ENCODE measurements at regions not wholly inside any gene's neighbourhood (a gene's known extent, or its start where the extent isn't known, plus 50 kb on each side); places are given as distances from the start of the nearest gene placed in this dataset.

- H3K79me2 ChIP-seq (ENCODE audit: insufficient read depth, low read length) = no peaks in the 10 kb centered on the region
- no peak overlapping the region for H2AFZ ChIP-seq (ENCODE audit: low read length)
- no peak overlapping the region for H4K5ac ChIP-seq (ENCODE audit: insufficient read length, low read depth, low read length)
- H3K79me1 ChIP-seq (ENCODE audit: insufficient read depth, low read depth, low read length, poor library complexity, severe bottlenecking) = no peaks in the 10 kb centered on the region
- H2BK12ac ChIP-seq (ENCODE audit: insufficient read length, low read depth, low read length) = no peak overlapping the region
- no peak overlapping the region for H3K4ac ChIP-seq (ENCODE audit: low read depth, low read length)
- no peaks in the 10 kb centered on the region for H4K20me1 ChIP-seq (ENCODE audit: control insufficient read depth, insufficient read depth, insufficient read length)
- H3K56ac ChIP-seq (ENCODE audit: insufficient read length, low read depth, low read length) = no peak overlapping the region
- no peaks in the 10 kb centered on the region for H3K23me2 ChIP-seq (ENCODE audit: insufficient read length, low read depth, low read length, poor library complexity, severe bottlenecking)
- Mint-ChIP-seq H3K36me3 (ENCODE audit: insufficient read depth in 1 of 3, low read depth in 3 of 3) (no peaks in the 10 kb centered on the region), H3K27ac (no peak overlapping the region), H3K27me3 (ENCODE audit: low read depth) (peaks cover 2% of the 10 kb centered on the region; the same call in 1 of the 2 replicates), H3K4me1 (no peaks in the 10 kb centered on the region), H3K4me3 (no peak overlapping the region), H3K9me3 (no peaks in the 10 kb centered on the region; a peak in 1 of 5 replicates)
- H2BK20ac ChIP-seq (ENCODE audit: low read depth, low read length, poor library complexity, severe bottlenecking) = no peak overlapping the region
- H3K27ac ChIP-seq (ENCODE audit: insufficient read length, low read depth, low read length) = no peak overlapping the region
- no CpG with 5 or more reads among the region's 4 CpGs for WGBS (ENCODE audit: extremely low coverage, insufficient read length, low lambda C conversion rate)
- no peak overlapping the region for H3K14ac ChIP-seq (ENCODE audit: insufficient read depth, low read length)
- H2BK5ac ChIP-seq (ENCODE audit: insufficient read length, low read length) = no peak overlapping the region
- no peak overlapping the region for H2AK5ac ChIP-seq (ENCODE audit: insufficient read length, low read length)
- H3K9me3 ChIP-seq (ENCODE audit: control insufficient read depth, low read depth, low read length) = no peaks in the 10 kb centered on the region
- no peaks in the 10 kb centered on the region for H3K27me3 ChIP-seq (ENCODE audit: insufficient read depth, low read length)
- no peak overlapping the region for H4K8ac ChIP-seq (replicated peaks; ENCODE audit: insufficient read length, low read depth, low read length)
- H3T11ph ChIP-seq (ENCODE audit: low read length) = no peak overlapping the region
- no peak overlapping the region for H3K23ac ChIP-seq (ENCODE audit: insufficient read length, low read depth, low read length)
- H3K4me2 ChIP-seq (ENCODE audit: insufficient read depth, insufficient read length, low read length) = no peak overlapping the region
- H3K9ac ChIP-seq (ENCODE audit: extremely low read depth, insufficient read length, low read length) = no peak overlapping the region
- no peak for TF ChIP-seq CTCF (conservative IDR thresholded peaks at IDR 0.05)
- no peak overlapping the region for H3K18ac ChIP-seq (ENCODE audit: insufficient read length, low read depth, low read length)
- no peak overlapping the region for H4K91ac ChIP-seq (ENCODE audit: insufficient read length, low read depth, low read length)
- H2BK120ac ChIP-seq (ENCODE audit: low read depth, low read length, poor library complexity, severe bottlenecking) = no peak overlapping the region
- no peaks in the 10 kb centered on the region for H3K4me1 ChIP-seq (ENCODE audit: insufficient read depth, low read length)
- no peak for DNase-seq
- H2BK15ac ChIP-seq (ENCODE audit: low read depth, low read length) = no peak overlapping the region
These were observed 322.1 kb downstream of the MED10 start for GRCh38 chr5:6056280-6056679.
